RCC 7860 (cell line): ENCODE measurements at regions not wholly inside any gene's neighbourhood (a gene's known extent, or its start where the extent isn't known, plus 50 kb on each side); places are given as distances from the start of the nearest gene placed in this dataset.
"Not testable (repeated sequence)": the region's sequence is repeated elsewhere in the genome, so short reads cannot be mapped to it uniquely, and the experiment has no call there.

Experiments used
- DNase-seq: peaks from one replicate; pipeline ENCODE4 v3.0.0-alpha.2; 2015; ENCODE audit warnings: low spot score
- FAIRE-seq: peaks from 2 replicates; lab custom pipeline; 2012; peaks lifted over from hg19 to GRCh38; lab: Jason Lieb, UNC

GRCh38 chr7:8809320-8809719, 375.9 kb downstream of the NXPH1 start:
- no peak for FAIRE-seq
- no peak for DNase-seq

- DNase-seq: no peak
- FAIRE-seq: no peak
Measured at GRCh38 chr7:8817448-8818036, 384.1 kb downstream of the NXPH1 start.

- no peak for FAIRE-seq
- DNase-seq: no peak
Measured at GRCh38 chr7:8818406-8818805, 385.0 kb downstream of the NXPH1 start.

- DNase-seq: no peak
- no peak for FAIRE-seq
Measured at GRCh38 chr7:8822595-8822994, 389.2 kb downstream of the NXPH1 start.

GRCh38 chr7:8823486-8823885, 390.1 kb downstream of the NXPH1 start:
- DNase-seq (no peak), FAIRE-seq (no peak)

- no peak for FAIRE-seq
- no peak for DNase-seq
Measured at GRCh38 chr7:8827329-8827728, 393.9 kb downstream of the NXPH1 start.

- FAIRE-seq (no peak), DNase-seq (no peak)
Measured at GRCh38 chr7:8829100-8829499, 395.7 kb downstream of the NXPH1 start.

GRCh38 chr7:8831376-8831775, 398.0 kb downstream of the NXPH1 start:
- no peak for DNase-seq
- FAIRE-seq: no peak

GRCh38 chr7:8833355-8833754, 399.9 kb downstream of the NXPH1 start:
- DNase-seq: no peak
- FAIRE-seq: no peak

- no peak for FAIRE-seq
- DNase-seq: no peak
Measured at GRCh38 chr7:8841171-8841570, 407.8 kb downstream of the NXPH1 start.

- FAIRE-seq (no peak), DNase-seq (no peak)
Measured at GRCh38 chr7:8871716-8872115, 438.3 kb downstream of the NXPH1 start.

GRCh38 chr7:8881916-8882315, 448.5 kb downstream of the NXPH1 start:
- FAIRE-seq (no peak), DNase-seq (no peak)

GRCh38 chr7:8885480-8886000, 452.1 kb downstream of the NXPH1 start:
- no peak for DNase-seq
- no peak for FAIRE-seq

GRCh38 chr7:8890346-8890745, 456.9 kb downstream of the NXPH1 start:
- not testable (repeated sequence) for DNase-seq, FAIRE-seq

- no peak for DNase-seq
- no peak for FAIRE-seq
Measured at GRCh38 chr7:8893775-8894174, 460.4 kb downstream of the NXPH1 start.

- FAIRE-seq (no peak), DNase-seq (no peak)
Measured at GRCh38 chr7:8906396-8907075, 473.1 kb downstream of the NXPH1 start.

GRCh38 chr7:8908889-8909288, 475.5 kb downstream of the NXPH1 start:
- FAIRE-seq (no peak), DNase-seq (no peak)

GRCh38 chr7:8913682-8914081, 480.3 kb downstream of the NXPH1 start:
- no peak for DNase-seq

GRCh38 chr7:8921807-8922206, 488.4 kb downstream of the NXPH1 start:
- DNase-seq (no peak), FAIRE-seq (no peak)

More at GRCh38 chr7:8913682-8914081, 480.3 kb downstream of the NXPH1 start:
- FAIRE-seq: no peak

GRCh38 chr7:8922726-8923125, 489.3 kb downstream of the NXPH1 start:
- DNase-seq: no peak
- no peak for FAIRE-seq

- DNase-seq: no peak
- FAIRE-seq: no peak
Measured at GRCh38 chr7:8923164-8923806, 489.9 kb downstream of the NXPH1 start.
